OCI-LY3 (cell line): ENCODE measurements at regions not wholly inside any gene's neighbourhood (a gene's known extent, or its start where the extent isn't known, plus 50 kb on each side); places are given as distances from the start of the nearest gene placed in this dataset.
"Not testable (repeated sequence)": the region's sequence is repeated elsewhere in the genome, so short reads cannot be mapped to it uniquely, and the experiment has no call there.

Experiments used
- H2AFZ ChIP-seq: fragments of 200-600, 300-600 bp; shearing (Covaris generic); 2 replicates; pipeline ENCODE4 v1.6.0; 2014; ENCODE audit warnings: antibody characterized with exemption, low read depth, low read length
- H3K27ac ChIP-seq: fragments of 200-600, 300-600 bp; sonication (generic); 2 replicates; pipeline ENCODE4 v1.5.1; 2014; ENCODE audit warnings: mild to moderate bottlenecking, low read length, moderate library complexity, mixed read lengths
- H3K27me3 ChIP-seq: fragments of 200-600, 300-600 bp; sonication (generic); 2 replicates; pipeline ENCODE4 v1.6.1; 2014; ENCODE audit warnings: low read depth, low read length, mixed read lengths
- H3K36me3 ChIP-seq: fragments of 200-600, 300-600 bp; sonication (generic); replicated peaks from 2 replicates; pipeline ENCODE3; 2014; ENCODE audit warnings: low read depth, low read length, mixed read lengths
- H3K4me1 ChIP-seq: fragments of 300-600, 200-600 bp; sonication (generic); 2 replicates; pipeline ENCODE4 v1.6.1; 2014; ENCODE audit warnings: low read length, mixed read lengths
- H3K4me2 ChIP-seq: fragments of 200-600, 300-600 bp; sonication (generic); 2 replicates; pipeline ENCODE4 v1.6.1; 2014; ENCODE audit warnings: low read length, mixed read lengths
- H3K4me3 ChIP-seq: fragments of 300-600, 200-600 bp; sonication (generic); 2 replicates; pipeline ENCODE4 v1.5.1; 2014; ENCODE audit warnings: antibody characterized with exemption, mild to moderate bottlenecking, low read length, moderate library complexity
- H3K79me2 ChIP-seq: fragments of 300-600, 200-600 bp; shearing (Covaris generic); 2 replicates; pipeline ENCODE4 v1.6.1; 2014; ENCODE audit warnings: mild to moderate bottlenecking, low read length, mixed read lengths
- H3K9ac ChIP-seq: fragments of 300-600, 200-600 bp; shearing (Covaris generic); 2 replicates; pipeline ENCODE4 v1.6.0; 2014; ENCODE audit warnings: mild to moderate bottlenecking, low read length, moderate library complexity
- H3K9me3 ChIP-seq: fragments of 200-600, 300-600 bp; shearing (Covaris generic); 2 replicates; pipeline ENCODE4 v1.6.1; 2014; ENCODE audit warnings: low read length, mixed read lengths; ENCODE audit not compliant: insufficient read depth
- H4K20me1 ChIP-seq: fragments of 200-600, 300-600 bp; sonication (generic); 2 replicates; pipeline ENCODE4 v1.6.1; 2016; ENCODE audit warnings: low read length, mixed read lengths; ENCODE audit not compliant: insufficient read depth
- EZH2phosphoT487 ChIP-seq: fragments of 200-600 bp; shearing (Covaris generic); IDR thresholded peaks from 2 replicates; pipeline ENCODE4 v1.6.1; 2018; ENCODE audit warnings: antibody characterized with exemption, mixed run types, low read depth
- TF ChIP-seq, protein P1 (sequence below): fragments of 200-600, 300-600 bp; sonication (generic); IDR thresholded peaks from 2 replicates; pipeline ENCODE4 v1.5.1; 2014; ENCODE audit warnings: antibody characterized with exemption, low read length, low read depth

DNA sequence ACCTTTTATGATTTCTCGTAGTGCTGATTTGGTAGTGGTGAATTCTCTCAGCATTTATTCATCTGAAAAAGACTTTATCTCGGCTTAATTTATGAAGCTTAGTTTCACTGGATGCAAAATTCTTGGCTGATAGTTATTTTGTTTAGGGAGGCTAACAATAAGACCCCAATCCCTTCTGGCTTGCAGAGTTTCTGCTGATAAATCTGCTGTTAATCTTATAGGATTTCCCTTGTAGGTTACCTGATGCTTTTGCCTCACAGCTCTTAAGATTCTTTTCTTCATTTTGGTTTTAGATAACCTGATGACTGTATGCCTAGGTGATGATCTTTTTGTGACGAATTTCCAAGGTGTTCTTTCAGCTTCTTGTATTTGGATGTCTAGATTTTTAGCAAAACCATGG, 388.7 kb downstream of the UTRN start:
- H3K27ac ChIP-seq = no peak overlapping the region
- no peaks in the 10 kb centered on the region for H3K9me3 ChIP-seq
- H4K20me1 ChIP-seq = no peaks in the 10 kb centered on the region
- H3K36me3 ChIP-seq = no peaks in the 10 kb centered on the region
- H3K4me2 ChIP-seq = no peak overlapping the region
- no peak overlapping the region for H3K9ac ChIP-seq
- no peaks in the 10 kb centered on the region for H3K27me3 ChIP-seq
- TF ChIP-seq, protein P1, sequence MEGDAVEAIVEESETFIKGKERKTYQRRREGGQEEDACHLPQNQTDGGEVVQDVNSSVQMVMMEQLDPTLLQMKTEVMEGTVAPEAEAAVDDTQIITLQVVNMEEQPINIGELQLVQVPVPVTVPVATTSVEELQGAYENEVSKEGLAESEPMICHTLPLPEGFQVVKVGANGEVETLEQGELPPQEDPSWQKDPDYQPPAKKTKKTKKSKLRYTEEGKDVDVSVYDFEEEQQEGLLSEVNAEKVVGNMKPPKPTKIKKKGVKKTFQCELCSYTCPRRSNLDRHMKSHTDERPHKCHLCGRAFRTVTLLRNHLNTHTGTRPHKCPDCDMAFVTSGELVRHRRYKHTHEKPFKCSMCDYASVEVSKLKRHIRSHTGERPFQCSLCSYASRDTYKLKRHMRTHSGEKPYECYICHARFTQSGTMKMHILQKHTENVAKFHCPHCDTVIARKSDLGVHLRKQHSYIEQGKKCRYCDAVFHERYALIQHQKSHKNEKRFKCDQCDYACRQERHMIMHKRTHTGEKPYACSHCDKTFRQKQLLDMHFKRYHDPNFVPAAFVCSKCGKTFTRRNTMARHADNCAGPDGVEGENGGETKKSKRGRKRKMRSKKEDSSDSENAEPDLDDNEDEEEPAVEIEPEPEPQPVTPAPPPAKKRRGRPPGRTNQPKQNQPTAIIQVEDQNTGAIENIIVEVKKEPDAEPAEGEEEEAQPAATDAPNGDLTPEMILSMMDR = no peak
- no peak for TF ChIP-seq EZH2phosphoT487
- no peaks in the 10 kb centered on the region for H3K4me1 ChIP-seq
- H3K4me3 ChIP-seq = no peak overlapping the region
- no peak overlapping the region for H2AFZ ChIP-seq
- no peaks in the 10 kb centered on the region for H3K79me2 ChIP-seq

DNA sequence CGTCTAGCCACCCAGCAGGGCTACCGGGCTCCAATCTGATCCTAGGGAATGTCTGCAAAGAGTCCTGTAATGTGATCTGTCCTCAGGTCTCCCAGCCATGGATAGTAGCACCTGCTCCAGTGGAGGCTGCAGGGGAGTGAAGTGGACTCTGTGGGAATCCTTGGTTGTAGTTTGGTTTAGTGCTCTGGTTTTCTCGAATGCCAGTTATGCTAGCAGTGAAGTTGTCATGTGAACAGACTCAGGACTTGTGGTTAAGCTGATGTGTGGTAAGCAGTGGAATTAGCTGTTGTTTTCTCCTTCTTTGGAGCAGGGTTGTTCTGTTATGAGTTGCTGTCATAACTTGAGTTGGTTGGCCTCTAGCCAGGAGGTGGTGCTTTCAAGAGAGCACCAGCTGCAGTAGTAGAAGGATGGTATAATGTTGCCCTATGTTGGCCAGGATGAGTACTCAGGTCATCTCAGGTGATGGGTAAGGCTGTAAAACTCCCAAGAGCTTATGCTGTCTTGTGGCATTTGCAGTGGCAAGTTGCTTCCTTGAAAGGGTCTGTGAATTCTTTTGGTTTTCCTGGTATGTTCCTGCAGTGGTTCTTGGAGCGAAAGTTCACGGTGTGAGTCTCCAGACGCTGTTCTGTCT, 390.2 kb downstream of the UTRN start:
- no peaks in the 10 kb centered on the region for H3K79me2 ChIP-seq
- H3K27me3 ChIP-seq = no peaks in the 10 kb centered on the region
- H3K27ac ChIP-seq = no peak overlapping the region
- H3K4me1 ChIP-seq = no peaks in the 10 kb centered on the region
- no peak overlapping the region for H3K9ac ChIP-seq
- H3K4me2 ChIP-seq = no peak overlapping the region
- H4K20me1 ChIP-seq = no peaks in the 10 kb centered on the region
- H3K9me3 ChIP-seq = no peaks in the 10 kb centered on the region
- no peaks in the 10 kb centered on the region for H3K36me3 ChIP-seq
- no peak overlapping the region for H3K4me3 ChIP-seq
- H2AFZ ChIP-seq = no peak overlapping the region
- TF ChIP-seq, protein P1 = no peak
- TF ChIP-seq EZH2phosphoT487 = no peak

DNA sequence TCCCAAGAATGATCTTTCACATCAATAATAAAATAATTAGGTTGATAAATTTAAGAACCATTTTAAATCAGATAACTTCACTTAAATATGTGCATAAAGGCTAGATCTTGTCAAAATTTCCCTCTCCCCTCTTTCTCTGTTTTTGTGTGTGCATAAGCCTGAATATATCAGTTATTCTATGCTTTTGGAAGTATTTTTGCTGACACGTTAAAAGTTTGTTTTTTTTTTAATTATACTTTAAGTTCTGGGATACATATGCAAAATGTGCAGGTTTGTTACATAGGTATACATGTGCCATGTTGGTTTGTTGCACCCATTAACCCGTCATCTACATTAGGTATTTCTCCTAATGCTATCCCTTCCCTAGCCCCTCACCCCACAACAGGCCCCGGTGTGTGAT, 391.2 kb downstream of the UTRN start:
- not testable (repeated sequence) for H2AFZ ChIP-seq, H3K27ac ChIP-seq, H3K9ac ChIP-seq, H3K36me3 ChIP-seq, H3K9me3 ChIP-seq, H3K4me1 ChIP-seq, H4K20me1 ChIP-seq, H3K27me3 ChIP-seq, H3K4me2 ChIP-seq, H3K79me2 ChIP-seq, H3K4me3 ChIP-seq

DNA sequence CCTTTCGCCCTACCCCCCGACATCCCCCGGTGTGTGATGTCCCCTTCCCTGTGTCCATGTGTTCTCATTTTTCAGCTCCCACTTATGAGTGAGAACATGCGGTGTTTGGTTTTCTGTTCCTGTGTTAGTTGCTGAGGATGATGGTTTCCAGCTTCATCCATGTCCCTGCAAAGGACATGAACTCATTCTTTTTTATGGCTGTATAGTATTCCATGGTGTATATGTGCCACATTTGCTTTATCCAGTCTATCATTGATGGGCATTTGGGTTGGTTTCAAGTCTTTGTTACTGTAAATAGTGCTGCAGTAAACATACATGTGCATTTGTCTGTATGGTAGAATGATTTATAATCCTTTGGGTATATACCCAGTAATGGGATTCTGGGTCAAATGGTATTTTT, 392.1 kb downstream of the UTRN start:
- H3K9ac ChIP-seq, H4K20me1 ChIP-seq, H3K4me2 ChIP-seq, H3K36me3 ChIP-seq, H3K27me3 ChIP-seq, H3K27ac ChIP-seq, H3K9me3 ChIP-seq, H3K79me2 ChIP-seq, H2AFZ ChIP-seq, H3K4me3 ChIP-seq, H3K4me1 ChIP-seq: not testable (repeated sequence)

DNA sequence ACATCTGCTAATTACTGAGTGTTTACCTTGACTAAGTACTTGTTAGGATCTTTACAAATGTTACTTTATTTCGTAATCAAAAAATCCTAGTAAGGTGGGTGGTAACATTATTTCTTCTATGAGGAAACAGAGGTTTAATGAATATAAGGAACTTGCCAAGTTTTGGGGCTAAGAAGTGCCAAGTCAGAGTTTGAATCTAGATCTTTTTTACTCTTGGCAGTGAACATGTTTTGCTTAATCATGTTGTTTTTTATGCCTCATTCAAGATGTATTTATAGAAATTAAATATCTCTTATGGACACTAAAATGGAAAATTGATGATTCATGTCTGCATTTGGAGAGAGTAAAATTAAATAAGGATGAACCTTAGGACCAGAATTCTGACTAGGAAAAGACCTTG, 393.7 kb downstream of the UTRN start:
- Histone ChIP-seq H3K4me2 (no peak overlapping the region), H3K36me3 (no peaks in the 10 kb centered on the region), H3K9me3 (no peaks in the 10 kb centered on the region), H3K27me3 (no peaks in the 10 kb centered on the region), H3K27ac (no peak overlapping the region), H3K4me3 (no peak overlapping the region), H3K9ac (no peak overlapping the region), H4K20me1 (no peaks in the 10 kb centered on the region), H2AFZ (no peak overlapping the region), H3K4me1 (no peaks in the 10 kb centered on the region), H3K79me2 (no peaks in the 10 kb centered on the region)
- TF ChIP-seq EZH2phosphoT487 = no peak
- TF ChIP-seq, protein P1 = no peak
